DND-41 (cell line): ENCODE measurements at regions not wholly inside any gene's neighbourhood (a gene's known extent, or its start where the extent isn't known, plus 50 kb on each side); places are given as distances from the start of the nearest gene placed in this dataset.

ENCODE experiments used
- CTCF ChIP-seq: IDR thresholded peaks from 2 replicates; pipeline ENCODE4 v1.5.1; 2012; ENCODE audit warnings: borderline replicate concordance, low read length, moderate library complexity, mild to moderate bottlenecking; ENCODE audit not compliant: poor library complexity, severe bottlenecking; ENCODE audit errors: extremely low read depth
- EZH2 ChIP-seq: IDR thresholded peaks from 3 replicates; pipeline ENCODE4 v1.6.1; 2012; ENCODE audit warnings: borderline replicate concordance, low read depth, mild to moderate bottlenecking, moderate library complexity, low read length, inconsistent platforms; ENCODE audit not compliant: severe bottlenecking

GRCh38 chr12:127143020-127143419 lies 1124.0 kb upstream of the TMEM132C start:
- TF ChIP-seq CTCF = no peak
- TF ChIP-seq EZH2 = no peak
